CD4-positive, alpha-beta T cell (primary cell): ENCODE measurements at regions not wholly inside any gene's neighbourhood (a gene's known extent, or its start where the extent isn't known, plus 50 kb on each side); places are given as distances from the start of the nearest gene placed in this dataset.

ENCODE experiments used
- ATAC-seq: fragments of 200-7000 bp; cut with Tn5 transposase; one replicate; pipeline ENCODE4 v1.10.0; 2022; ENCODE audit warnings: mild to moderate bottlenecking; ENCODE audit not compliant: poor library complexity
- CTCF ChIA-PET: fragments of 350-600 bp; sonication (Branson Sonifier 250); formaldehyde crosslinking; loops from one replicate; lab custom pipeline; 2021; ENCODE audit warnings: antibody characterized with exemption, inconsistent platforms; lab: Charles Lee
- POLR2A ChIA-PET: fragments of 350-600 bp; sonication (Branson Sonifier 250); formaldehyde crosslinking; loops from one replicate; lab custom pipeline; 2021; ENCODE audit warnings: antibody characterized with exemption, inconsistent platforms; lab: Charles Lee
- DNase-seq, 14 experiments: peaks; one replicate each; pipeline ENCODE4 v3.0.0-alpha.2; 2013 to 2020; ENCODE audit warnings: mixed read lengths in 2 of 14
- H3K27ac ChIP-seq, 2 donors: one replicate each; pipeline versions ENCODE4 v1.5.1 to v1.7.0; 2013; ENCODE audit warnings: low read length in 2 of 2, low read depth in 1 of 2, mild to moderate bottlenecking in 1 of 2
- H3K27me3 ChIP-seq, 2 experiments: 1 replicate in 1 of 2; 2 replicates in 1 of 2; pipeline versions ENCODE4 v1.6.1 to v1.7.0; 2013; ENCODE audit warnings: low read length in 2 of 2, control low read depth in 1 of 2, mild to moderate bottlenecking in 1 of 2, moderate library complexity in 1 of 2; ENCODE audit not compliant: insufficient read depth in 2 of 2, control insufficient read depth in 1 of 2
- H3K36me3 ChIP-seq: one replicate; pipeline ENCODE4 v1.6.1; 2013; ENCODE audit warnings: low read length, control low read depth; ENCODE audit not compliant: insufficient read depth
- H3K4me1 ChIP-seq: one replicate; pipeline ENCODE4 v1.6.1; 2013; ENCODE audit warnings: low read length, control low read depth; ENCODE audit not compliant: insufficient read depth
- H3K4me3 ChIP-seq: one replicate; pipeline ENCODE4 v1.5.1; 2013; ENCODE audit warnings: mild to moderate bottlenecking, low read length, moderate library complexity
- H3K9me3 ChIP-seq, 2 experiments: 1 replicate in 1 of 2; 2 replicates in 1 of 2; pipeline versions ENCODE4 v1.6.1 to v1.7.0; 2013; ENCODE audit warnings: low read length in 2 of 2, mild to moderate bottlenecking in 2 of 2, control low read depth in 1 of 2, moderate library complexity in 1 of 2; ENCODE audit not compliant: control insufficient read depth in 1 of 2, insufficient read depth in 1 of 2
- H3K27ac Mint-ChIP-seq: one replicate; pipeline ENCODE4 v1.8.0; 2020; ENCODE audit warnings: mixed read lengths
- H3K27me3 Mint-ChIP-seq: one replicate; pipeline ENCODE4 v1.8.0; 2021; ENCODE audit warnings: mixed read lengths
- H3K36me3 Mint-ChIP-seq: one replicate; pipeline ENCODE4 v1.8.0; 2021; ENCODE audit warnings: low read depth, mixed read lengths
- H3K4me1 Mint-ChIP-seq: one replicate; pipeline ENCODE4 v1.8.0; 2021; ENCODE audit warnings: low read depth, mixed read lengths
- H3K4me3 Mint-ChIP-seq: one replicate; pipeline ENCODE4 v1.8.0; 2020; ENCODE audit warnings: mild to moderate bottlenecking, mixed read lengths
- H3K9me3 Mint-ChIP-seq: one replicate; pipeline ENCODE4 v1.8.0; 2020; ENCODE audit warnings: mixed read lengths
- intact Hi-C, 2 experiments: fragments of 100-400 bp; cut with DNase I in 1 of 2; cut with micrococcal nuclease in 1 of 2; formaldehyde crosslinking; loops; one replicate each; pipeline versions ENCODE4 v1.15.1 to v1.9.0; 2023 to 2025; cut with DNase I, micrococcal nuclease
- TF ChIP-seq, protein P1 (sequence below): fragments of 200-600 bp; IDR thresholded peaks from one replicate; pipeline ENCODE4 v1.8.0; 2022; ENCODE audit warnings: antibody characterized with exemption, mild to moderate bottlenecking

DNA sequence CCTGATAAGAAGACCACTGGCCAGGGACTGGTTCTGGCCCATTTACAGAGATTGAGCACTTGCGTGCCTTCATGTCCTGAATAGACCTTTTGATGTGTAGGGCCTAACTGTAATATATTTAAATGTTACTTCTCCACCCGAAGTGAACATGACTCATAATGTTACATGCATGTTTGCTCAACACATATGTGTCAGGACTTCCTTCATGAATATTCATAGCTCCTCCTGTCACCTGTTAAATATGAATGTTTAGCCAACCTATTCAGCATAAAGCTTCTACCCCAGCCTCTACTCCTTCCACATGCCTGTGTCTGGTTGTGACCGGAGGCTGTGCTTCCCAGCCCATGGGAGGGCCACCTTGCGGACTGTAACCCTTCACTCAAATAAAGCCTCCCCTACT, 457.5 kb downstream of the IRX1 start:
- POLR2A ChIA-PET, result no interaction called here
- H3K36me3 Mint-ChIP-seq, result no peaks in the 10 kb centered on the region
- Histone ChIP-seq H3K36me3 (no peaks in the 10 kb centered on the region), H3K4me1 (no peaks in the 10 kb centered on the region), H3K27ac (no peak overlapping the region), H3K4me3 (no peak overlapping the region), H3K27me3 (no peaks in the 10 kb centered on the region), H3K9me3 (no peaks in the 10 kb centered on the region)
- CTCF ChIA-PET, result no interaction called here
- DNase-seq (no peak), ATAC-seq (no peak)
- no peaks in the 10 kb centered on the region for H3K27me3 Mint-ChIP-seq
- H3K9me3 Mint-ChIP-seq, result no peaks in the 10 kb centered on the region
- TF ChIP-seq, protein P1, sequence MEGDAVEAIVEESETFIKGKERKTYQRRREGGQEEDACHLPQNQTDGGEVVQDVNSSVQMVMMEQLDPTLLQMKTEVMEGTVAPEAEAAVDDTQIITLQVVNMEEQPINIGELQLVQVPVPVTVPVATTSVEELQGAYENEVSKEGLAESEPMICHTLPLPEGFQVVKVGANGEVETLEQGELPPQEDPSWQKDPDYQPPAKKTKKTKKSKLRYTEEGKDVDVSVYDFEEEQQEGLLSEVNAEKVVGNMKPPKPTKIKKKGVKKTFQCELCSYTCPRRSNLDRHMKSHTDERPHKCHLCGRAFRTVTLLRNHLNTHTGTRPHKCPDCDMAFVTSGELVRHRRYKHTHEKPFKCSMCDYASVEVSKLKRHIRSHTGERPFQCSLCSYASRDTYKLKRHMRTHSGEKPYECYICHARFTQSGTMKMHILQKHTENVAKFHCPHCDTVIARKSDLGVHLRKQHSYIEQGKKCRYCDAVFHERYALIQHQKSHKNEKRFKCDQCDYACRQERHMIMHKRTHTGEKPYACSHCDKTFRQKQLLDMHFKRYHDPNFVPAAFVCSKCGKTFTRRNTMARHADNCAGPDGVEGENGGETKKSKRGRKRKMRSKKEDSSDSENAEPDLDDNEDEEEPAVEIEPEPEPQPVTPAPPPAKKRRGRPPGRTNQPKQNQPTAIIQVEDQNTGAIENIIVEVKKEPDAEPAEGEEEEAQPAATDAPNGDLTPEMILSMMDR, result no peak
- intact Hi-C loops, result no loop called here
- H3K27ac Mint-ChIP-seq, result no peak overlapping the region
- no peaks in the 10 kb centered on the region for H3K4me1 Mint-ChIP-seq
- no peak overlapping the region for H3K4me3 Mint-ChIP-seq

DNA sequence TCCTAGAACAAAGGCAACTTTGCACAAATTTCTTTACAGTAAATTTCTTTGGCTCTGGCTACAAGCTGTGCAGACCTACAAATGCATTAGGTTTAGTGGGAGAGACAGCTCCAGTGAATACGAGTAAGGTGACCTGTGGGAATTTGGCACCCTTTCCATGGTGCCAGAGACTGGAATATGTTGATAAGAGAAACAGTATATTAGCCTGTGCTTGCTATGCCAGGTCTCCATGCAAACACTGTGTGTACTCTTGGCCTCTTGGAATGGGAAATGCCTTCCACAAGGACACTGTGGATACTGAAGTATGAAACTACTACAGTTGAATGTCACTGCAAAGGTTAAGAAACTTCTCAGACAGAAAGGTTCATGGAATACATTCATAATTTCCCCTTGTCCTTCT, 458.5 kb downstream of the IRX1 start:
- no peaks in the 10 kb centered on the region for H3K9me3 ChIP-seq
- DNase-seq (no peak), ATAC-seq (no peak)
- no peaks in the 10 kb centered on the region for H3K9me3 Mint-ChIP-seq
- H3K36me3 ChIP-seq, result no peaks in the 10 kb centered on the region
- H3K4me3 Mint-ChIP-seq, result no peak overlapping the region
- H3K27me3 ChIP-seq, result no peaks in the 10 kb centered on the region
- H3K4me1 Mint-ChIP-seq, result no peaks in the 10 kb centered on the region
- TF ChIP-seq, protein P1, result no peak
- intact Hi-C loops, result no loop called here
- ChIA-PET CTCF (no interaction called here), POLR2A (no interaction called here)
- H3K27ac Mint-ChIP-seq, result no peak overlapping the region
- no peaks in the 10 kb centered on the region for H3K36me3 Mint-ChIP-seq
- no peaks in the 10 kb centered on the region for H3K4me1 ChIP-seq
- no peaks in the 10 kb centered on the region for H3K27me3 Mint-ChIP-seq
- no peak overlapping the region for H3K27ac ChIP-seq
- H3K4me3 ChIP-seq, result no peak overlapping the region

DNA sequence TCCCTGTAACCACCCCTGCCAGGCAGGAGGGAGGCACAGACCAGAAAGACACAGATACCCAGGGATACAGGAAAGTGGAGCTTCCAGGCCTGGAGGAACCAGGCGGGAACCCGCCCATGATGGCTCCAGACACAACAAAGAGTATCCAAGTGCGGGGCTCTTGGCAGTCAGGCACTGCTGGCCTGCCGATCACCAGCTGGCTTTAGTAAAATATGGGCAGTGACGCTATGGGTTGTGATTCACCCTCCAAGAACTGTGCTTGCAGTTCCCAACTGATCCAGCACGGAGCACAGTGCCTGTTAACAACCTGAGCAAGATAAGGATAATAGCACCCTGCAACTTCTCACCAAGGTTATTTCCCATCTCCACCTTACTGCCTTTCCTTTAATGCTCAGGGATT, 463.3 kb downstream of the IRX1 start:
- intact Hi-C loops, result no loop called here
- Histone ChIP-seq H3K4me1 (no peaks in the 10 kb centered on the region), H3K27ac (no peak overlapping the region), H3K36me3 (no peaks in the 10 kb centered on the region), H3K27me3 (no peaks in the 10 kb centered on the region), H3K4me3 (no peak overlapping the region), H3K9me3 (peaks cover 0 to 5% of the 10 kb centered on the region in 2 experiments)
- no peak for ATAC-seq
- no peak for DNase-seq
- H3K9me3 Mint-ChIP-seq, result no peaks in the 10 kb centered on the region
- no peak overlapping the region for H3K4me3 Mint-ChIP-seq
- no peaks in the 10 kb centered on the region for H3K27me3 Mint-ChIP-seq
- POLR2A ChIA-PET, result no interaction called here
- CTCF ChIA-PET, result no interaction called here
- no peaks in the 10 kb centered on the region for H3K36me3 Mint-ChIP-seq
- no peaks in the 10 kb centered on the region for H3K4me1 Mint-ChIP-seq
- H3K27ac Mint-ChIP-seq, result no peak overlapping the region
- TF ChIP-seq, protein P1, result no peak
